T-helper 2 cell treated with Interferon-gamma antibody and Interleukin-4, amounts not matched to agents 5 μg/mL and 100 μg/mL, for 36 hours (primary cell): ENCODE measurements at regions not wholly inside any gene's neighbourhood (a gene's known extent, or its start where the extent isn't known, plus 50 kb on each side); places are given as distances from the start of the nearest gene placed in this dataset.
"Not testable (repeated sequence)": the region's sequence is repeated elsewhere in the genome, so short reads cannot be mapped to it uniquely, and the experiment has no call there.

Experiments
- DNase-seq: peaks from one replicate; pipeline ENCODE4 v3.0.0; 2021; ENCODE audit warnings: low spot score
- H3K27ac Mint-ChIP-seq: one replicate; pipeline ENCODE4 v1.8.0; 2021; ENCODE audit warnings: mild to moderate bottlenecking, mixed read lengths
- H3K27me3 Mint-ChIP-seq: one replicate; pipeline ENCODE4 v1.8.0; 2021; ENCODE audit warnings: low read depth, mixed read lengths
- H3K36me3 Mint-ChIP-seq: one replicate; pipeline ENCODE4 v1.8.0; 2021; ENCODE audit warnings: low read depth, mixed read lengths
- H3K4me1 Mint-ChIP-seq: one replicate; pipeline ENCODE4 v1.8.0; 2021; ENCODE audit warnings: low read depth, mixed read lengths
- H3K4me3 Mint-ChIP-seq: one replicate; pipeline ENCODE4 v1.8.0; 2022; ENCODE audit warnings: mild to moderate bottlenecking, moderate library complexity, mixed read lengths
- H3K9me3 Mint-ChIP-seq: one replicate; pipeline ENCODE4 v1.8.0; 2021; ENCODE audit warnings: mixed read lengths

GRCh38 chr18:39172695-39173421 lies 1607.3 kb upstream of the CELF4 start:
- Mint-ChIP-seq H3K4me1 (no peaks in the 10 kb centered on the region), H3K9me3 (peaks cover 5% of the 10 kb centered on the region), H3K27me3 (no peaks in the 10 kb centered on the region), H3K27ac (no peak overlapping the region), H3K36me3 (no peaks in the 10 kb centered on the region), H3K4me3 (no peak overlapping the region)
- no peak for DNase-seq

DNA sequence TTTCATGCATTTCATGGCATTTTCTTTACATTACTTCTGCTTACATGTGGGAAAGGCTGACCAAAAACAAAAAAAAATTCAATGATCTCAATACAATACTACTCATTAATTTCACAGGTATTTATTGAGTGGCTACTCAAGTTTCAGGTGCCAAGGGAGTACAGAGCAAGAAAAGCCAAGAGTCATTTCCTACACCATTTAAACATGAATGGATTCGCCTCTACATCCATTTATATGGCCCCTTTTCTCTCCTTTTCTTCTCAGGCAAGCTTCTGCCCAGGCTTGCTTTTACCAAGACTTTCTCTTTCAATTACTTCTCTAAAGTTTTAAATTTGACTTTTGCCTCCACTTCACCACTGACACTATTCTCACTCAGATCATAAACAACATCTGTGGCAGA lies 1603.1 kb upstream of the CELF4 start:
- no peak for DNase-seq
- Mint-ChIP-seq H3K4me1 (no peaks in the 10 kb centered on the region), H3K4me3 (no peak overlapping the region), H3K36me3 (no peaks in the 10 kb centered on the region), H3K9me3 (no peaks in the 10 kb centered on the region), H3K27ac (no peak overlapping the region), H3K27me3 (no peaks in the 10 kb centered on the region)

- Mint-ChIP-seq H3K4me1 (no peaks in the 10 kb centered on the region), H3K27ac (no peak overlapping the region)
Observed at GRCh38 chr18:39167990-39168389, 1602.4 kb upstream of the CELF4 start.

GRCh38 chr18:39166776-39167175 lies 1601.2 kb upstream of the CELF4 start:
- no peaks in the 10 kb centered on the region for H3K36me3 Mint-ChIP-seq
- no peak for DNase-seq
- no peaks in the 10 kb centered on the region for H3K9me3 Mint-ChIP-seq
- H3K27me3 Mint-ChIP-seq = no peaks in the 10 kb centered on the region
- H3K4me1 Mint-ChIP-seq = no peaks in the 10 kb centered on the region
- H3K27ac Mint-ChIP-seq = no peak overlapping the region
- H3K4me3 Mint-ChIP-seq = no peak overlapping the region

More at GRCh38 chr18:39167990-39168389, 1602.4 kb upstream of the CELF4 start:
- H3K36me3 Mint-ChIP-seq = no peaks in the 10 kb centered on the region
- no peaks in the 10 kb centered on the region for H3K27me3 Mint-ChIP-seq
- DNase-seq = no peak
- H3K4me3 Mint-ChIP-seq = no peak overlapping the region
- H3K9me3 Mint-ChIP-seq = no peaks in the 10 kb centered on the region

GRCh38 chr18:39162013-39162827 lies 1596.6 kb upstream of the CELF4 start:
- Mint-ChIP-seq H3K4me3 (no peak overlapping the region), H3K4me1 (no peaks in the 10 kb centered on the region), H3K36me3 (no peaks in the 10 kb centered on the region), H3K9me3 (peaks cover 3% of the 10 kb centered on the region), H3K27me3 (no peaks in the 10 kb centered on the region), H3K27ac (no peak overlapping the region)
- DNase-seq = no peak

DNA sequence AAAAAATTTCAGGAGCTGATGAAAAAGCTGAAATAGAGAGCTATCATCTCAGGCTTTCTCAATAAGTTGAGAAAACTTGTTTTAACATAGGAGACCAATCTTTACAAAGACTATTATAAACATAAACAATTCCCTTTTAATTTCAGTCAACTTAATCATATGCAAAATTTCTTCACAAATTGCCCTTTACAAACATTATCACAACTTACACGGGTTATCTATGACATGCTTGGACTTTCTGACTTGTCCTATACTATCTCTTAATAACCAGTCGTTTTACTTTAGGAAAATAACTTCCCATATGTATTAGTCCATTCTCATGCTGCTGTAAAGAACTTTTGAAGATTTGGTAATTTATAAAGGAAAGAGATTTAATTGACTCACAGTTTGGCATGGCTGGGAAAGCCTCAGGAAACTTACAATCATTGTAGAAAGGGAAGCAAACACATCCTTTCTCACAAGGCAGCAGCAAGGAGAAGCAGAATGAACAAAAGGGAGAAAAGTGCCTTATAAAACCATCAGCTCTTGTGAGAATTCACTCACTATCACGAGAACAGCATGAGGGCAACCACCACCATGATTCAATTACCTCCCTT lies 1583.7 kb upstream of the CELF4 start:
- no peak overlapping the region for H3K4me3 Mint-ChIP-seq
- no peak for DNase-seq
- H3K36me3 Mint-ChIP-seq = no peaks in the 10 kb centered on the region
- peaks cover 50% of the 10 kb centered on the region for H3K9me3 Mint-ChIP-seq
- no peaks in the 10 kb centered on the region for H3K4me1 Mint-ChIP-seq
- no peak overlapping the region for H3K27ac Mint-ChIP-seq
- no peaks in the 10 kb centered on the region for H3K27me3 Mint-ChIP-seq

DNA sequence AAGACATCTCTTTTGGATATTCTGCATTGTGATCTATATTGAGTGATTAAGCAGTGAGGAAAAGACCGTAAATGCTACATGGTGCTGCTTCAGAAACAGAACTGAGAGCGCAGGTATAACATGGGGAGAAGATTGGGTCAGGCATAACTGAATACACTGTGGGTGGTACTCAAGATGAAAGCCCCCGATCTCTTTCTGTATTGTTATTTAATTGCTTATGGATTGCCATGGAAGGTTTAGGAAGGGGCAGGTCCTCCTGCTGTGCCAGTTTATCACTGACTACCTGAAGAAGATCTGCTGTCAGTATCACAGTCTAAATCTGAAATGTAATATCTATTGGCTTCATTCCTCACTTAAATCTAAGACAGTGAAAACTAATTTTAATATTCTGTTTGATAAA lies 1568.7 kb upstream of the CELF4 start:
- Mint-ChIP-seq H3K27ac (no peak overlapping the region), H3K27me3 (no peaks in the 10 kb centered on the region), H3K9me3 (peaks cover 7% of the 10 kb centered on the region), H3K4me3 (no peak overlapping the region), H3K4me1 (no peaks in the 10 kb centered on the region), H3K36me3 (no peaks in the 10 kb centered on the region)
- DNase-seq = no peak

DNA sequence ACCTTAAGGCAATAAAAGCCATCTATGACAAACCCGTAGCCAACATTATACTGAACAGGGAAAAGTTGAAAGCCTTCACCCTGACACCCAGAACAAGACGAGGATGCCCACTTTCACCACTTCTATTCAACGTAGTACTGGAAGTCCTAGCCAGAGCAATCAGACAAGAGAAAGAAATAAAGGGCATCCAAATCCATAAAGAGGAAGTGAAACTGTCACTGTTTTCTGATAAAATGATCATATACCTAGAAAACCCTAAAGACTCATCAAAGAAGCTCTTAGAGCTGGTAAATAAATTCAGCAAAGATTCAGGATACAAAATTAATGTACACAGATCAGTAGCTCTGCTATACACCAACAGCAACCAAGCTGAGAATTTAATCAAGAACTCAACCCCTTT lies 1561.9 kb upstream of the CELF4 start:
- H3K9me3 Mint-ChIP-seq = peaks cover 17% of the 10 kb centered on the region
- H3K4me3 Mint-ChIP-seq, H3K4me1 Mint-ChIP-seq, H3K36me3 Mint-ChIP-seq, H3K27ac Mint-ChIP-seq, H3K27me3 Mint-ChIP-seq, DNase-seq: not testable (repeated sequence)

DNA sequence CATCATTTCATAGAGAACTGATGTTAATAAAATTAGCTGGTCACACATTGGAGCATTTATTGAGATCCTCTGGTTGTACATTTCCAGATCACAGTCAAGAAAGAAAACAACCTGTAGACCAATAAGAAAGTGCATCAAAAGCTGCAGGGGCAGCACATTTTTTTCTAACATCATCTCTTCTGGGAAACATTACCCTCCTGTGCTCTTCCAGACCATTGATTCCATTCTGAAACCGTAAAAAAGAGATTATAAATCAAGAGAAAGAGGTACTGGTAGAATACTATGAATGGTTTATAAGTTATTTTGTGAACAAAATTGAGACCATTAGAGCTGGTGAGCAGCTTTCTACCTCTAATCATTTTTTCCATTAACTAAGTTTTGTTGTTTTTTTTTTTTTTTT lies 1548.2 kb upstream of the CELF4 start:
- H3K27ac Mint-ChIP-seq = no peak overlapping the region
- DNase-seq = no peak
- H3K27me3 Mint-ChIP-seq = no peaks in the 10 kb centered on the region
- H3K36me3 Mint-ChIP-seq = no peaks in the 10 kb centered on the region
- H3K4me1 Mint-ChIP-seq = no peaks in the 10 kb centered on the region
- H3K9me3 Mint-ChIP-seq = no peaks in the 10 kb centered on the region
- H3K4me3 Mint-ChIP-seq = no peak overlapping the region

- Mint-ChIP-seq H3K4me3 (no peak overlapping the region), H3K9me3 (no peaks in the 10 kb centered on the region), H3K4me1 (no peaks in the 10 kb centered on the region), H3K27me3 (no peaks in the 10 kb centered on the region), H3K36me3 (no peaks in the 10 kb centered on the region), H3K27ac (no peak overlapping the region)
- no peak for DNase-seq
Observed at GRCh38 chr18:39105104-39105503, 1539.5 kb upstream of the CELF4 start.

GRCh38 chr18:39072970-39073369 lies 1507.4 kb upstream of the CELF4 start:
- Mint-ChIP-seq H3K27ac (no peak overlapping the region), H3K4me1 (no peaks in the 10 kb centered on the region), H3K9me3 (no peaks in the 10 kb centered on the region), H3K4me3 (no peak overlapping the region), H3K36me3 (no peaks in the 10 kb centered on the region), H3K27me3 (no peaks in the 10 kb centered on the region)
- no peak for DNase-seq

- DNase-seq = no peak
- Mint-ChIP-seq H3K27ac (no peak overlapping the region), H3K27me3 (no peaks in the 10 kb centered on the region), H3K9me3 (no peaks in the 10 kb centered on the region), H3K36me3 (no peaks in the 10 kb centered on the region), H3K4me3 (no peak overlapping the region), H3K4me1 (no peaks in the 10 kb centered on the region)
Observed at GRCh38 chr18:39062426-39062825, 1496.8 kb upstream of the CELF4 start.

- H3K9me3 Mint-ChIP-seq = no peaks in the 10 kb centered on the region
- DNase-seq = no peak
- no peak overlapping the region for H3K4me3 Mint-ChIP-seq
- no peaks in the 10 kb centered on the region for H3K4me1 Mint-ChIP-seq
- no peak overlapping the region for H3K27ac Mint-ChIP-seq
- H3K27me3 Mint-ChIP-seq = no peaks in the 10 kb centered on the region
- no peaks in the 10 kb centered on the region for H3K36me3 Mint-ChIP-seq
Observed at GRCh38 chr18:39058386-39059000, 1492.9 kb upstream of the CELF4 start.
